ENCODE measurements at regions not wholly inside any gene's neighbourhood (a gene's known extent, or its start where the extent isn't known, plus 50 kb on each side); places are given as distances from the start of the nearest gene placed in this dataset.

DNA sequence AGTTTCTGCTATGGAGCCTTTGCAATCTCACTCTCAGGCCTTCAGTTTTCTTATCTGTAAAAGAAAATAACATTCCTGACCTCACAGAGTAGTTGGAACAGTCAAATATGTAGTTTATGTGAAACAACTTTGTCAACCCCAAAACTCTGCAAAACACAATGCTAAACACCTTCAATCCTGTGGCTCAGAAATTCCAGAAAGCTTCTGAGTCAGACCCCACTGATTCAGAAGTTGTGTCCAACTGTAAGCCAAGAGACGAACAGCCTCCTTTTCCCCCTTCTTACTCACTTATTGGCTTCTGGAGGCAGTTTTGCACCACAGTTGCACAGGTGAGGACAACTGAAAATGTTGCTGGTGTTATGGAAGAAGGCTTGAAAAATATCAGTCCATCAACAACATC is 52.9 kb downstream of the TMSB4Y start:
- POLR2A ChIA-PET: no interaction called here
- Histone ChIP-seq H3K9me3 (no peaks in the 10 kb centered on the region), H3K4me1 (no peaks in the 10 kb centered on the region), H3K4me2 (no peak overlapping the region), H3K27ac (no peak overlapping the region), H3K4me3 (no peak overlapping the region)
- WGBS (ENCODE audit: missing lambda C conversion rate): 22% methylated on average over 1 of the region's 1 CpG
- TF ChIP-seq, protein P1, sequence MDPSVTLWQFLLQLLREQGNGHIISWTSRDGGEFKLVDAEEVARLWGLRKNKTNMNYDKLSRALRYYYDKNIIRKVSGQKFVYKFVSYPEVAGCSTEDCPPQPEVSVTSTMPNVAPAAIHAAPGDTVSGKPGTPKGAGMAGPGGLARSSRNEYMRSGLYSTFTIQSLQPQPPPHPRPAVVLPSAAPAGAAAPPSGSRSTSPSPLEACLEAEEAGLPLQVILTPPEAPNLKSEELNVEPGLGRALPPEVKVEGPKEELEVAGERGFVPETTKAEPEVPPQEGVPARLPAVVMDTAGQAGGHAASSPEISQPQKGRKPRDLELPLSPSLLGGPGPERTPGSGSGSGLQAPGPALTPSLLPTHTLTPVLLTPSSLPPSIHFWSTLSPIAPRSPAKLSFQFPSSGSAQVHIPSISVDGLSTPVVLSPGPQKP (IDR thresholded peaks at IDR 0.05; ENCODE audit: low read depth, low read length): no peak
- TF ChIP-seq CBX2 (IDR thresholded peaks at IDR 0.05; ENCODE audit: borderline replicate concordance, low read depth) (no peak), POLR2AphosphoS2 (conservative IDR thresholded peaks at IDR 0.05; ENCODE audit: low read length) (no peak), CHD4 (IDR thresholded peaks at IDR 0.05; ENCODE audit: borderline replicate concordance) (no peak), USF2 (IDR thresholded peaks at IDR 0.05) (no peak), POLR2A (IDR thresholded peaks at IDR 0.05; ENCODE audit: low read length) (no peak), KDM5A (IDR thresholded peaks at IDR 0.05) (no peak), EHMT2 (IDR thresholded peaks at IDR 0.05; ENCODE audit: low read depth) (no peak)
- FAIRE-seq (no peak), DNase-seq (ENCODE audit: low read depth in 1 of 2, low spot score in 1 of 2) (no peak), ATAC-seq (no peak)
- CTCF ChIA-PET: no interaction called here

GRCh38 chrY:13766040-13766439 is 62.3 kb downstream of the TMSB4Y start:
- H3K9me3 ChIP-seq: no peaks in the 10 kb centered on the region
- no peak overlapping the region for H3K27ac ChIP-seq
- no peak for TF ChIP-seq EP300 (IDR thresholded peaks at IDR 0.05)
- no peak for FAIRE-seq
- CTCF ChIA-PET: no interaction called here
- no peak overlapping the region for H3K4me3 ChIP-seq
- DNase-seq (ENCODE audit: low read depth in 1 of 2, low spot score in 1 of 2): no peak
- WGBS (ENCODE audit: missing lambda C conversion rate): 42% methylated on average over 6 of the region's 6 CpGs
- H3K4me2 ChIP-seq: no peak overlapping the region
- H3K4me1 ChIP-seq: no peaks in the 10 kb centered on the region
- POLR2A ChIA-PET: no interaction called here
- ATAC-seq: no peak

- H3K4me3 ChIP-seq: no peak overlapping the region
- no peak overlapping the region for H3K27ac ChIP-seq
- ChIA-PET POLR2A (no interaction called here), CTCF (no interaction called here)
- H3K4me2 ChIP-seq: no peak overlapping the region
- H3K9me3 ChIP-seq: no peaks in the 10 kb centered on the region
- DNase-seq (ENCODE audit: low read depth in 1 of 2, low spot score in 1 of 2) (no peak), ATAC-seq (no peak), FAIRE-seq (no peak)
- H3K4me1 ChIP-seq: no peaks in the 10 kb centered on the region
- 2% methylated on average over 2 of the region's 2 CpGs for WGBS (ENCODE audit: missing lambda C conversion rate)
- TF ChIP-seq POLR2AphosphoS2 (conservative IDR thresholded peaks at IDR 0.05; ENCODE audit: low read length) (no peak), EP300 (IDR thresholded peaks at IDR 0.05) (no peak), CBX8 (IDR thresholded peaks at IDR 0.05) (no peak), RCOR1 (IDR thresholded peaks at IDR 0.05; ENCODE audit: low read depth, low read length) (no peak), RAD21 (conservative IDR thresholded peaks at IDR 0.05 in 1 of 2, IDR thresholded peaks at IDR 0.05 in 1 of 2) (no peak), POLR2A (IDR thresholded peaks at IDR 0.05; ENCODE audit: low read length) (no peak), PBX3 (IDR thresholded peaks at IDR 0.05) (no peak), HMGXB4 (CRISPR knock-in tag; IDR thresholded peaks at IDR 0.05; ENCODE audit: borderline replicate concordance) (no peak), GATA3 (IDR thresholded peaks at IDR 0.05; ENCODE audit: borderline replicate concordance) (no peak), FOXS1 (CRISPR knock-in tag; IDR thresholded peaks at IDR 0.05) (no peak), CHD4 (IDR thresholded peaks at IDR 0.05; ENCODE audit: borderline replicate concordance) (no peak), PHF8 (IDR thresholded peaks at IDR 0.05; ENCODE audit: borderline replicate concordance, low read depth) (no peak)
- TF ChIP-seq, protein P1 (IDR thresholded peaks at IDR 0.05; ENCODE audit: low read depth, low read length): no peak
Measured at GRCh38 chrY:13790108-13790793, 86.6 kb downstream of the TMSB4Y start.
